ENCODE measurements at regions not wholly inside any gene's neighbourhood (a gene's known extent, or its start where the extent isn't known, plus 50 kb on each side); places are given as distances from the start of the nearest gene placed in this dataset.

DNA sequence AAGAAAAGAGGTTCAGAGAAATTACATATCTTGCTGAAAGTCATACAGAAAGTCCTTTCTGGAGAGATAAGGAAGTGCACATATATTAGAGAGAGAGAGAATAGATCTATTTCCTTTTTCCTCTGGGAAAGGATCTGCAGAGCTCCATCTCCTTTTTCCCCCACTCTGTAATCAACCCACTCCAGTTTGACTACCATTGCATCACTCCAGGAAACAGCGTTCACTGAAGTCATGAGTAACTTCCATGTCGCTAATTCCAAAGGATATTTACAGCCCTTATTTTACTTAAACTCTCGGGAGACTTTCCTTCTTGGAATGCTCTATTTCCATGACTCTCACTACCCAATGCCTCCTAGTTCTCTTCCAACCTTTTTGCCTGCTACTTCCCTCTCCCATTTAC lies 72.5 kb upstream of the PARP11 start:
- Histone ChIP-seq H3K4me3 (replicated peaks; ENCODE audit: low read depth, low read length) (no peak overlapping the region), H3K27me3 (replicated peaks; ENCODE audit: control insufficient read depth, insufficient read depth, low read length) (no peaks in the 10 kb centered on the region; the same call in 1 of the 2 replicates), H3K36me3 (ENCODE audit: control insufficient read depth, insufficient read depth, low read length) (no peaks in the 10 kb centered on the region)
- DNase-seq (ENCODE audit: extremely low read depth, insufficient read length), result no peak
- TF ChIP-seq, protein P1, sequence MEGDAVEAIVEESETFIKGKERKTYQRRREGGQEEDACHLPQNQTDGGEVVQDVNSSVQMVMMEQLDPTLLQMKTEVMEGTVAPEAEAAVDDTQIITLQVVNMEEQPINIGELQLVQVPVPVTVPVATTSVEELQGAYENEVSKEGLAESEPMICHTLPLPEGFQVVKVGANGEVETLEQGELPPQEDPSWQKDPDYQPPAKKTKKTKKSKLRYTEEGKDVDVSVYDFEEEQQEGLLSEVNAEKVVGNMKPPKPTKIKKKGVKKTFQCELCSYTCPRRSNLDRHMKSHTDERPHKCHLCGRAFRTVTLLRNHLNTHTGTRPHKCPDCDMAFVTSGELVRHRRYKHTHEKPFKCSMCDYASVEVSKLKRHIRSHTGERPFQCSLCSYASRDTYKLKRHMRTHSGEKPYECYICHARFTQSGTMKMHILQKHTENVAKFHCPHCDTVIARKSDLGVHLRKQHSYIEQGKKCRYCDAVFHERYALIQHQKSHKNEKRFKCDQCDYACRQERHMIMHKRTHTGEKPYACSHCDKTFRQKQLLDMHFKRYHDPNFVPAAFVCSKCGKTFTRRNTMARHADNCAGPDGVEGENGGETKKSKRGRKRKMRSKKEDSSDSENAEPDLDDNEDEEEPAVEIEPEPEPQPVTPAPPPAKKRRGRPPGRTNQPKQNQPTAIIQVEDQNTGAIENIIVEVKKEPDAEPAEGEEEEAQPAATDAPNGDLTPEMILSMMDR (IDR thresholded peaks at IDR 0.05; ENCODE audit: insufficient read depth, low read length, poor library complexity, severe bottlenecking), result no peak

GRCh38 chr12:3944620-3945019 lies 71.4 kb upstream of the PARP11 start:
- DNase-seq (ENCODE audit: extremely low read depth, insufficient read length), result no peak
- TF ChIP-seq, protein P1 (IDR thresholded peaks at IDR 0.05; ENCODE audit: insufficient read depth, low read length, poor library complexity, severe bottlenecking), result no peak
- Histone ChIP-seq H3K4me3 (replicated peaks; ENCODE audit: low read depth, low read length) (no peak overlapping the region), H3K27me3 (replicated peaks; ENCODE audit: control insufficient read depth, insufficient read depth, low read length) (no peaks in the 10 kb centered on the region; the same call in 1 of the 2 replicates), H3K36me3 (ENCODE audit: control insufficient read depth, insufficient read depth, low read length) (no peaks in the 10 kb centered on the region)

- TF ChIP-seq, protein P1 (IDR thresholded peaks at IDR 0.05; ENCODE audit: insufficient read depth, low read length, poor library complexity, severe bottlenecking), result no peak
- Histone ChIP-seq H3K27me3 (replicated peaks; ENCODE audit: control insufficient read depth, insufficient read depth, low read length) (no peaks in the 10 kb centered on the region; the same call in 1 of the 2 replicates), H3K36me3 (ENCODE audit: control insufficient read depth, insufficient read depth, low read length) (no peaks in the 10 kb centered on the region), H3K4me3 (replicated peaks; ENCODE audit: low read depth, low read length) (no peak overlapping the region)
- no peak for DNase-seq (ENCODE audit: extremely low read depth, insufficient read length)
Measured at GRCh38 chr12:3938042-3938544, 64.9 kb upstream of the PARP11 start.

DNA sequence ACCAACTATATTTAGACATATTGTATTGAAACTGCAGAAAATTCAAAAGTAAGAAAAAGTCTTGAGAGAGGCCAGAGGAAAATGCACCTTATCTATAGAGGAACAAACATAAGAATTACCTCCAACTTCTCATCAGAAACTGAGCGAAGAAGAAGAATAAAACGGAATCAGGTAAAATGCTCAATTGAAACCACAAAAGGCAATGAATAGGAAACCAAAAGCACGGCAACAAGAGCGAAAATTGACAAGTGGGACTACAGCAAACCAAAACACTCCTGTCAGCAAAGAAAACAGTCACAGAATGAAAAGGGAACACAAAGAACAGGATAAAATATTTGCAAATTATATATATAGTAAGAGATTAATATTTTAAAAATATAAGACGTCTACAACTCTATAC lies 61.9 kb upstream of the PARP11 start:
- Histone ChIP-seq H3K4me3 (replicated peaks; ENCODE audit: low read depth, low read length) (no peak overlapping the region), H3K36me3 (ENCODE audit: control insufficient read depth, insufficient read depth, low read length) (no peaks in the 10 kb centered on the region), H3K27me3 (replicated peaks; ENCODE audit: control insufficient read depth, insufficient read depth, low read length) (no peaks in the 10 kb centered on the region)
- TF ChIP-seq, protein P1 (IDR thresholded peaks at IDR 0.05; ENCODE audit: insufficient read depth, low read length, poor library complexity, severe bottlenecking), result no peak
- DNase-seq (ENCODE audit: extremely low read depth, insufficient read length), result no peak

GRCh38 chr12:3933819-3934192 lies 60.6 kb upstream of the PARP11 start:
- TF ChIP-seq, protein P1 (IDR thresholded peaks at IDR 0.05; ENCODE audit: insufficient read depth, low read length, poor library complexity, severe bottlenecking), result no peak
- DNase-seq (ENCODE audit: extremely low read depth, insufficient read length), result no peak
- H3K4me3 ChIP-seq (replicated peaks; ENCODE audit: low read depth, low read length), result no peak overlapping the region
- H3K36me3 ChIP-seq (ENCODE audit: control insufficient read depth, insufficient read depth, low read length), result no peaks in the 10 kb centered on the region
- no peaks in the 10 kb centered on the region for H3K27me3 ChIP-seq (replicated peaks; ENCODE audit: control insufficient read depth, insufficient read depth, low read length)

Measured in GM06990 (cell line).